ENCODE measurements at regions not wholly inside any gene's neighbourhood (a gene's known extent, or its start where the extent isn't known, plus 50 kb on each side); places are given as distances from the start of the nearest gene placed in this dataset.

DNA sequence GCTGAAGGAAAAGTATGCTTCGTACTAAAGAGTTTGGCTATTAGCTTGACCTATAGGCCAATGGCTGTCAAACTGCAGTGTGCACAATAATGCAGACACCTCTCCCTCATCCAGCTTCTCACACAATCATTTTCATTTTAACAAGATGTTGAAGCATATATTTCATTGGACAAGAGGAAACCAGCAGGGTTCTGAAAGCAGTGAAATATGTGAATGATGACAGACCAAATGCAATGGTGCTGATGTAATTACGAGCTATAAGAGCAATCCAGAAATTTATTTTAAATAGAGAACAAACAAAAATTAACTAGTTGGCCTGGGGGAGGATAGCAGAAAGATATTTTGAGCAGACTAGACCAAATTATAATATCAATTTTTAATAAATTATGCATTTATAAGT lies 331.5 kb upstream of the AKR1E2 start:
- no peaks in the 10 kb centered on the region for H3K36me3 Mint-ChIP-seq
- no peaks in the 10 kb centered on the region for H3K27me3 Mint-ChIP-seq

DNA sequence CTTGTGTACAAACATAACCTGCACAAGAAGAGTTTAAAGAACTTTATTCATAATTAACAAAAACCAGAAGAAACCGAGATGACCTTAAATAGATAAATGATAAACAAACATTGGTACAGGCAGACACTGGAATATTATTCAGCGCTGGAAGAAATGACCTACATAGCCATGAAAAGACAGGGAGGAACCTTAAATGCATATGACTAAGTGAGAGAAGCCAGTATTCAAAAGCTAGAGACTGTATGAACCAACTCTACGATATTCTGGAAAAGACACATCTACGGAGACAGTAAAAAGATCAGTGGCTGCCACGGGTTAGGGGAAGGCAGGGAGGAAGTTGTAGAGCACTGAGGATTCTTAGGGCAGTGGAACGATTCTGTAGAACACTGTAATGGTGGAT lies 333.8 kb upstream of the AKR1E2 start:
- Mint-ChIP-seq H3K27me3 (peaks cover 4% of the 10 kb centered on the region), H3K27ac (no peak overlapping the region), H3K36me3 (no peaks in the 10 kb centered on the region), H3K9me3 (ENCODE audit: low read depth) (no peaks in the 10 kb centered on the region), H3K4me3 (no peak overlapping the region), H3K4me1 (ENCODE audit: low read depth) (no peaks in the 10 kb centered on the region)

More for the DNA sequence above, 331.5 kb upstream of the AKR1E2 start:
- H3K9me3 Mint-ChIP-seq (ENCODE audit: low read depth), result no peaks in the 10 kb centered on the region
- H3K4me1 Mint-ChIP-seq (ENCODE audit: low read depth), result no peaks in the 10 kb centered on the region
- no peak overlapping the region for H3K4me3 Mint-ChIP-seq
- no peak overlapping the region for H3K27ac Mint-ChIP-seq

DNA sequence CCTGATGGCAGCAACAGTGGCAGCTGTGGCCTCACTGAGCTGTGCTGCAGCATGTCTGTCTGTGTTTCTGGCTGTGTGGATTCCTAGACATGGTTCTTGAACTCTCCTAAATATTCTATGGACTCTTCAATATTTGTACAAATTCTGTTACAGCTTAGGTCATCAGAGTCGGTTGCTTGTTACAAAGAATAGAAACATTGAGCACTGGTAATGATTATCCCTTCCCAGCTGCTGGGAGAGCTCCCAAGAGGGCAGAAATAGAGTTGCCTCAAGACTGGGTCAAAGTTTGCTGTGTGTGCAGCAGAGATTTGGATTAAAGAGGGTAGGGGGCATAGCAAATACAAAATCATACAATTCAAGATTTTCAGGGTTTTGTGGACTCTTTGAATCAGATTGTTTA lies 337.1 kb upstream of the AKR1E2 start:
- Mint-ChIP-seq H3K27me3 (peaks cover 4% of the 10 kb centered on the region), H3K27ac (no peak overlapping the region), H3K9me3 (ENCODE audit: low read depth) (no peaks in the 10 kb centered on the region), H3K36me3 (no peaks in the 10 kb centered on the region), H3K4me3 (no peak overlapping the region), H3K4me1 (ENCODE audit: low read depth) (no peaks in the 10 kb centered on the region)

DNA sequence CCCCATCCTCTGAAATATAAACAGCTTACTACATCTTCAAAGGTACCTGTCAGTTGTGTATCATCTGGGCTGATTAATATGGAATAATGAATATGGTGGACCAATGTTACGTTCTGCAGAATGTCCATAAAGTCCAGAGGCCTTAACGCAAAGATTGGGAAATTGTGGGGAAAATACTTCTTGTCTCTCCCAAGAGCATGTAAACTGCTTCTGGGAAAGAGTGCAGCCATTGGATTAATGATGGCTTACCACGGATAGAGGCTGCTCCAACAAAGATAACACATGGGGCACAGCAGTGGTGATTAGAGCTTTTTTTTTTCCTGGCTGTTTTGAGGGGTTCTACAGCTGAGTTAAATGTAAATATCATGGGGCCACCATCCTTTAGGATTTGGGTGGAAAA lies 340.4 kb upstream of the AKR1E2 start:
- H3K36me3 Mint-ChIP-seq, result no peaks in the 10 kb centered on the region
- H3K9me3 Mint-ChIP-seq (ENCODE audit: low read depth), result no peaks in the 10 kb centered on the region
- H3K4me3 Mint-ChIP-seq, result no peak overlapping the region
- no peak overlapping the region for H3K27ac Mint-ChIP-seq
- H3K4me1 Mint-ChIP-seq (ENCODE audit: low read depth), result peaks cover 8% of the 10 kb centered on the region
- H3K27me3 Mint-ChIP-seq, result peaks cover 4% of the 10 kb centered on the region

DNA sequence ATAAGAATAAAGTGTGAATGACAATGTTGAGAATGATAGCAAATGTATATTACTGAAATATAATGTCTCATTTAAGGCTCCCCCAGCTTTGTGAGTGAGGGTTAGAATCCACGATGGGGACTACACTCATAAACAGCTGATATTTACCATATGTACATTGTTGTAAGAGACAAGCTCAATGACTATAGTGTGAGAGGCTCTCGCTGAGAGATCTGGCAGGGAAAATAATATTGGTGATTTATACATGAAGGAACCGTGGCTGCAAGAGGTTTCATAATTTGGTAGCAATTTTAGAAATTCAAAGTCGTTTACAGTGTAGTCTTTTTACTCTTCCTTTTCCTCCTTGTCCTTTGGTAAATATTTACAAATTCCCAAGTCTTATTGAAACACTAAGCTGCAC lies 342.2 kb upstream of the AKR1E2 start:
- peaks cover 8% of the 10 kb centered on the region for H3K4me1 Mint-ChIP-seq (ENCODE audit: low read depth)
- no peak overlapping the region for H3K27ac Mint-ChIP-seq
- H3K4me3 Mint-ChIP-seq, result no peak overlapping the region
- H3K36me3 Mint-ChIP-seq, result no peaks in the 10 kb centered on the region
- H3K27me3 Mint-ChIP-seq, result peaks cover 3% of the 10 kb centered on the region
- no peaks in the 10 kb centered on the region for H3K9me3 Mint-ChIP-seq (ENCODE audit: low read depth)

DNA sequence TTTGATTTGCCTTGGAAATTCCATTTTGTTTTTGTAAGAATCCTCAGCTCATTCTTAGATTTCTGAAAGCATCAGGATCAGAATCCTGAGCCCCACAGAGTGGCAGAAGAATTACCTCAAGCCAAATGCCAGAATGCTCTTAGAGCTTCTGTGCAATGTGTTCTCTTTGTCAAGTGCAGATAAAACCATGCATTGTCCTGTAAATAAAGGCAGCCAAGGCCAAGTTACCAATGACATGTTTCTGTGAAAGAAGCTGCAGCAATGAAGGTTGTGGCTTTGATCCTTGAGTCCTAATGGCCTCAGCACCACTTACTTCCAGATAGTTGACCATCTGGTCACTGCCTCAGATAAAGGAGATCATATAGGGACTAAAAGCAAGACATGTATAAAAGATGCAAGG lies 343.3 kb upstream of the AKR1E2 start:
- Mint-ChIP-seq H3K4me3 (no peak overlapping the region), H3K9me3 (ENCODE audit: low read depth) (no peaks in the 10 kb centered on the region)

DNA sequence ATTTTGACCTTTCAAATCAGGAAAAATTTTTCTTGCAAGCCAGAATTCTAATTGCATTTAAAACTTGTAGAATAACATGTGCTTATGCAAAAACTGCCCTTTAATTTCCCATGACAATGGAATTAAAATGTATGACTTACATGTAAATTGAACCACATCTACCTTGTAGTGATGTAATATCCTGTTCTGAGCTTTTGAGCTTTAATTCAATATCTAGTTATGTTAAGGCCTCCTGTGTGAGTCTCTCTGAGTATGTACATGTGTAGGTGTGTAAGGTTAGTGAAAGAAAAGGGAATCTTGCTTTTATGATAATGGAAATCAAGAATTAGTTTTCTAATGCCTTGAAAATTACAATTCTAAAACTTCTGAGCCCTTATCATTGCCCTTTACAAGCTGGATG lies 344.8 kb upstream of the AKR1E2 start:
- Mint-ChIP-seq H3K9me3 (ENCODE audit: low read depth) (no peaks in the 10 kb centered on the region), H3K4me1 (ENCODE audit: low read depth) (peaks cover 9% of the 10 kb centered on the region), H3K27ac (peak overlapping the region; percentile 4), H3K36me3 (no peaks in the 10 kb centered on the region), H3K4me3 (no peak overlapping the region), H3K27me3 (no peaks in the 10 kb centered on the region)

More for the DNA sequence above, 343.3 kb upstream of the AKR1E2 start:
- Mint-ChIP-seq H3K27ac (no peak overlapping the region), H3K36me3 (no peaks in the 10 kb centered on the region), H3K27me3 (peaks cover under 1% of the 10 kb centered on the region), H3K4me1 (ENCODE audit: low read depth) (peaks cover 9% of the 10 kb centered on the region)

DNA sequence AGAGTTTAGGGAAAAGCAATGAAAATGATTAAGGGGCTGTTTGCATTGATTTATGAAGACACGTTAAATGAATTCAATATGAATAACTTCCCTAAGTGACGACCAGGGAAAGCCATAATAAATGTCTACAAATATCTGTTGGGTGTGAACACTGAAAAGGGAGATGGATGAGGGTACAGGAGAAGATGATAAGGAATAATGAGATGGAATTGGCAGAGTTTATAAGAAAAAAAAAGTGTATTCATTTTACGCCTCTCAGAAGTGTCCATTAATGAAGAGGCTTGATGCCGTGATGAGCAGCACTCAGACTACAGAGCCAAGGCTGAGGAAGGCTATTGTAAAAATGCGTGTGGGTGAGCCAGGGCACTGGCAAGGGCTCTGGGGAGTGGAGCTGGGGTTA lies 346.7 kb upstream of the AKR1E2 start:
- Mint-ChIP-seq H3K4me3 (no peak overlapping the region), H3K36me3 (no peaks in the 10 kb centered on the region), H3K27ac (no peak overlapping the region), H3K27me3 (no peaks in the 10 kb centered on the region), H3K9me3 (ENCODE audit: low read depth) (no peaks in the 10 kb centered on the region), H3K4me1 (ENCODE audit: low read depth) (peaks cover 11% of the 10 kb centered on the region)

DNA sequence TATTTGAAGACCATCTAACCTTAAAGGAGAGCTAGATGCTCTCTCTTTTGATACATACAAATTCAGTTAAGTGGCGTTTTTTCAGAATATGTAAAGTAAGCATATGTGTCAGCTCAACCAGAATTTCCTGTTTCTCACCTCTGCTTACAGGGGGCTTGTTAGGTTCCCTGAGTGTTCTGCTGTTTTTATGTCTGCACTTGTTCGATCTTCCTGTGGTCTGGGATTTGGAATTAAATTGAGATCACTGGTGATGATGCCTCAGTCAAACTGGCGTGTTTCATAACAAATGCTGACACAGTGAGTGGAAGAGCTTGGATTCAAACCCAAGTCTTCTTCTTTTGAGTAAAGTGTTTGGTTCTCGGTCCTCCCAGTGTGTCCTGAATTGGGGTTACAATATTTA lies 348.3 kb upstream of the AKR1E2 start:
- no peak overlapping the region for H3K4me3 Mint-ChIP-seq
- peaks cover 11% of the 10 kb centered on the region for H3K4me1 Mint-ChIP-seq (ENCODE audit: low read depth)
- peaks cover 5% of the 10 kb centered on the region for H3K27me3 Mint-ChIP-seq
- H3K9me3 Mint-ChIP-seq (ENCODE audit: low read depth), result no peaks in the 10 kb centered on the region
- H3K27ac Mint-ChIP-seq, result no peak overlapping the region
- no peaks in the 10 kb centered on the region for H3K36me3 Mint-ChIP-seq

DNA sequence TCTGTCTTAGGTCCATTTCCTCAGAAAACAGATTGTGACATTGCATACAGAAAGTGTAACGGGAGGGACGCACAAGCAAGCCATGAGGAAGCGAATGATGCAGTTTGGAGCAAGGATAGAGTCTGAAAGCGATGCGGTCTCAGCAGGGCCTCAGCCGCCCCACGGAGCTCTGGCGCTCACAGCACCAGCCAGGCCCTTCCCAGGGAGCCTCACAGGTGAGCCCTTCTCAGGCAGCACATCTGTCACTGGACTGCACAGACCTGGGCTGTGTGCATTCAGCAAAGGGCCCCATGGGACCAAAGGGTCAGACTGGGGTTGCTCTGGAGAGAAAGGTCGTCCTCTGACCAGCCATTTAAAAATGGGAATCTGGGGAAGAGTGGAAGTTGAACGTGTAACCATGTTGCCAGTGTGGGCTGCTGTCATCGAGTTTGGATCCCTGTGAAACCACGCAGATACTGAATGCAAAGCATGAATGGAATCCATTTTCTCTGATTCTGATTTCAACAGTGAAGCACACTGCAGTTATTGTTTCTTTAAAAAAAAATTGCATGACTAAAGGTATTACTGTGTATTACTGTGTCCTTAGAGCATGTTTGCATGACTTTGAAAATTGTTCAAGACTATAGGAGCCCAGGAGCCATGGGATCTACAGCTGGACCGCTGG lies 350.0 kb upstream of the AKR1E2 start:
- H3K36me3 Mint-ChIP-seq, result no peaks in the 10 kb centered on the region
- no peaks in the 10 kb centered on the region for H3K9me3 Mint-ChIP-seq (ENCODE audit: low read depth)
- H3K27me3 Mint-ChIP-seq, result peaks cover 5% of the 10 kb centered on the region
- peaks cover 3% of the 10 kb centered on the region for H3K4me1 Mint-ChIP-seq (ENCODE audit: low read depth)
- no peak overlapping the region for H3K27ac Mint-ChIP-seq
- H3K4me3 Mint-ChIP-seq, result no peak overlapping the region

DNA sequence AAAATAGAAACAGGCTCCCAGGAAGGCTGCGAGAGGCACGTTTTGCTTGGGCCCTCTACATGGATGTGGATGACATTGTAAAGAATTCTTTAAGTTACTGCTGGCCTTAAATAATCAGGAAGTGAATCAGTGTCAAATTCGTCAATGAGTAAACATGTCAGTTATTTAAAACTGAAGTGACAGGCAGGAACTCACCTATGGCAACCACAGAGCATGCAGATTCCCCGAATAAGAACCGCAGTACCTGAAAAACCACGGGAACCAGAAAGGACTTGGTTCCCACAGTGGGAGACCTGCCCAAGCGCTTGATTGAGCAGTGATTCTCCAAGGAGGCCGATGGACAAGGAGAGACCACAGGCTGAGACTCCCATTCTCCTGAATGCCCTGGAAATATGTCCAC lies 351.2 kb upstream of the AKR1E2 start:
- Mint-ChIP-seq H3K4me3 (no peak overlapping the region), H3K27me3 (peaks cover 5% of the 10 kb centered on the region)

DNA sequence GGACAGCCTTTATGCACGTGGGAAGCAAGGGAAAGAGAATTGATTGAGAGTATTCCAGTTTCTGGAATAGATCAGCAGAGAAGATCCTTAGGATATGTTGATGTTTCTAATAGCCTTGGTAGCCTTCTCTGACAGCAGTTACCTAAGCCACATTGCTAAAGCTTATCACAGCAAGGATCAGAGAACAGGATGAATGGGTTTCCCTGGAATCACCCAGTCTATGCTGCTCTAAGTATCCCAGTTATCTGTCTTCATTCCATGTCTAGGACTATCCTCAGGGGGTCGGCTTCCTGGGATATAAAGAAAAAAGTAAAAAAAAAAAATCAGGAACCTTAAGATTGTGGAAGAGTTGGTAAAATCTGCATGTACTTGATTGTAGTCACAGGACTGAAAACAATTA lies 352.0 kb upstream of the AKR1E2 start:
- H3K27ac Mint-ChIP-seq, result no peak overlapping the region
- H3K4me3 Mint-ChIP-seq, result no peak overlapping the region
- no peaks in the 10 kb centered on the region for H3K36me3 Mint-ChIP-seq
- no peaks in the 10 kb centered on the region for H3K9me3 Mint-ChIP-seq (ENCODE audit: low read depth)
- H3K27me3 Mint-ChIP-seq, result peaks cover 5% of the 10 kb centered on the region
- peaks cover 3% of the 10 kb centered on the region for H3K4me1 Mint-ChIP-seq (ENCODE audit: low read depth)

More for the DNA sequence above, 351.2 kb upstream of the AKR1E2 start:
- Mint-ChIP-seq H3K9me3 (ENCODE audit: low read depth) (no peaks in the 10 kb centered on the region), H3K4me1 (ENCODE audit: low read depth) (peaks cover 3% of the 10 kb centered on the region), H3K27ac (no peak overlapping the region), H3K36me3 (no peaks in the 10 kb centered on the region)

DNA sequence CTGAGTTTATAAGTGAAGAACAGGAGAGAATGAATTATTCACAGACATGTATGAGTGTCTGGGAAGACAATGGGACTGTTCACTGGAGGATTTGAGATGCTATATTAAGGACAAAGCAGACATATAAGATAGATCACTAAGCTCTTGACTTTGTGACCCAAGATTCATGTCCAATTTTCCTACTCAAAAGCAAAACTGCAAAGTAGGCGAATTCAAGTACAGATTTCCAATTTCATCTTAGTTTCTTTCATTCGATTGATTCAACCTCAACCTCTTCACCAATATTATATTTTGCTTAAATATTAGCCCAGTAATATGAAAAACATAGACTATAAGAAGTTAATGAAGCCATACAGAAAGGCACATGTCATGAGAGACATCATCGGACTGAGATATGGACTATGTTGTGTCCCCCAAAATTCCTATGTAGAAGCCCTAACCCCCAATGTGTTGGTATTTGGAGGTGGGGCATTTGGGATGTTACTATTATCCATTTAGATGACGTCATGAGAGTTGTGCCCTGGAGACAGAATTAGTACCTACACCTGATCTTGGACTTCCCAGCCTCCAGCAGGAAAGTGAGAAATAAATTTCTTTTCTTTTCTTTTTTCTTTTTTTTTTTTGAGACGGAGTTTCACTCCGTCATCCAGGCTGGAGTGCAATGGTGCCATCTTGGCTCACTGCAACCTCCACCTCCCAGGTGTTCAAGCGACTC lies 353.7 kb upstream of the AKR1E2 start:
- peaks cover 2% of the 10 kb centered on the region for H3K4me1 Mint-ChIP-seq (ENCODE audit: low read depth)
- no peaks in the 10 kb centered on the region for H3K9me3 Mint-ChIP-seq (ENCODE audit: low read depth)
- no peak overlapping the region for H3K4me3 Mint-ChIP-seq
- H3K36me3 Mint-ChIP-seq, result no peaks in the 10 kb centered on the region
- H3K27me3 Mint-ChIP-seq, result peaks cover 5% of the 10 kb centered on the region
- no peak overlapping the region for H3K27ac Mint-ChIP-seq

DNA sequence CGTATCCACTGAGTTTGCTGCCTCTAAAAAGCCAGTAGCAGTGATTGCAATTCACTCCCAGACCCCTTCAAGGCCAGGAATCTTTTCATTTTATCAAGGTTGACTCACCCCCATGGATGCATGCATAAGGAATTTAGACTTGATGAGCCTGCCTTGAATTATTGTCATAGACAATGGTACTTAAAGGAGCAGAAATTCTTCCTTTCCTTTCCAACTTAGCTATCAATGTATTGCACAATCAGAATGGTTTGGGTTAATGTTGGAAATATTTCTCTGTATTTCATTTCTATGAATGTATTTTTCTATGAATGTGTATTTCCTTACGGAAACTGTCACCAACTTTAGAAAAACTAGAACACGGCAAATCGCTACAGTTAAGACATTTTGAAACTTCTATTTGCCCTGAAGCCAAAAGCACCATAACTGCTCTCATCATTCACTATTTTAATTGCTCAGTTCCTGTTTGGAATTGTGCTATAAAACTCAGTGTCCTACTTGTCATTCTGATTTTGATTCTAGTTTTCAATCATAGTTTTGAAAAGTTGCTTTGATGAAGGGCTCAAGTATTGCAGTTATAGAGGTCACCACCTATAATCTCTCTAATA lies 355.7 kb upstream of the AKR1E2 start:
- no peak overlapping the region for H3K27ac Mint-ChIP-seq

DNA sequence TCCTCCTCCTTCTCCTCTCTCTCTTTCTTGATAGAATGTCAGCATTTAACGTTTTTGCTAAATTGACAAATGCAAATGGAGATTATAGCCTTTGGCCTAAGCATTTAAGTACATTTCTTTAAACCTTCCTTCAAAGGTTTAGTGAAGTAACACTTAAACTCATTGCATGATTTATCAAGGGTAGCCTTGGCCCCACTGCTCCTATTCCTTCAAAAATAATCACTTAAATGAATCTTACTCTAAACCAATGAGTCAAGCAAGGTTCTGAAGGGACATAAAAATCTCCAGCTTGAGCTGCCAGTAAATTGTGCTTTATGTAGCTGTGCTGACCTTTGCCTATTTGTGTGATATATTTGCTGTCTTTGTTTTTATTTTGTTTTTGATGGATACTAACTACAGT lies 358.5 kb upstream of the AKR1E2 start:
- H3K4me3 Mint-ChIP-seq, result no peak overlapping the region
- no peak overlapping the region for H3K27ac Mint-ChIP-seq

More for the DNA sequence above, 355.7 kb upstream of the AKR1E2 start:
- Mint-ChIP-seq H3K4me1 (ENCODE audit: low read depth) (peaks cover 2% of the 10 kb centered on the region), H3K27me3 (peaks cover 5% of the 10 kb centered on the region), H3K9me3 (ENCODE audit: low read depth) (no peaks in the 10 kb centered on the region), H3K4me3 (no peak overlapping the region), H3K36me3 (no peaks in the 10 kb centered on the region)

More for the DNA sequence above, 358.5 kb upstream of the AKR1E2 start:
- peaks cover 3% of the 10 kb centered on the region for H3K9me3 Mint-ChIP-seq (ENCODE audit: low read depth)
- peaks cover 1% of the 10 kb centered on the region for H3K27me3 Mint-ChIP-seq
- no peaks in the 10 kb centered on the region for H3K4me1 Mint-ChIP-seq (ENCODE audit: low read depth)
- H3K36me3 Mint-ChIP-seq, result no peaks in the 10 kb centered on the region

Measured in activated naive CD8-positive, alpha-beta T cell (primary cell).